GM12865 (cell line): ENCODE measurements at regions not wholly inside any gene's neighbourhood (a gene's known extent, or its start where the extent isn't known, plus 50 kb on each side); places are given as distances from the start of the nearest gene placed in this dataset.
A peak's percentile ranks its signal among the peaks of the same experiment; 100 is the strongest.

ENCODE experiments used
- DNase-seq: peaks from one replicate; pipeline ENCODE4 v3.0.0; 2010; ENCODE audit warnings: low read depth
- H3K4me3 ChIP-seq: 2 replicates; pipeline ENCODE4 v1.5.1; 2011; ENCODE audit warnings: mild to moderate bottlenecking, low read depth, low read length, control low read depth
- CTCF ChIP-seq: IDR thresholded peaks from 2 replicates; pipeline ENCODE4 v1.5.1; 2011; ENCODE audit warnings: low read length, control low read depth, low read depth, inconsistent platforms; ENCODE audit not compliant: insufficient read depth; ENCODE audit errors: missing control alignments

- DNase-seq: no peak
Measured at GRCh38 chr6:18784794-18785193, 397.6 kb downstream of the RNF144B start.

GRCh38 chr6:18785810-18786490, 398.8 kb downstream of the RNF144B start:
- H3K4me3 ChIP-seq: no peak overlapping the region
- TF ChIP-seq CTCF: no peak

More at GRCh38 chr6:18784794-18785193, 397.6 kb downstream of the RNF144B start:
- no peak overlapping the region for H3K4me3 ChIP-seq
- TF ChIP-seq CTCF: no peak

GRCh38 chr6:18792866-18793265, 405.7 kb downstream of the RNF144B start:
- no peak overlapping the region for H3K4me3 ChIP-seq
- no peak for DNase-seq
- no peak for TF ChIP-seq CTCF

More at GRCh38 chr6:18785810-18786490, 398.8 kb downstream of the RNF144B start:
- no peak for DNase-seq

- TF ChIP-seq CTCF: no peak
- DNase-seq: no peak
- H3K4me3 ChIP-seq: no peak overlapping the region
Measured at GRCh38 chr6:18795726-18796125, 408.6 kb downstream of the RNF144B start.

GRCh38 chr6:18820725-18821124, 433.6 kb downstream of the RNF144B start:
- DNase-seq: no peak
- no peak for TF ChIP-seq CTCF
- H3K4me3 ChIP-seq: no peak overlapping the region

GRCh38 chr6:18823782-18824386, 436.7 kb downstream of the RNF144B start:
- TF ChIP-seq CTCF: peak; percentile 51
- DNase-seq: peak; percentile 64
- H3K4me3 ChIP-seq: no peak overlapping the region
